Psoas muscle (tissue), 7 donors: ENCODE measurements at regions not wholly inside any gene's neighbourhood (a gene's known extent, or its start where the extent isn't known, plus 50 kb on each side); places are given as distances from the start of the nearest gene placed in this dataset.
A peak's percentile ranks its signal among the peaks of the same experiment; 100 is the strongest.
"Not testable (repeated sequence)": the region's sequence is repeated elsewhere in the genome, so short reads cannot be mapped to it uniquely, and the experiment has no call there.

Experiments used
- ATAC-seq, 4 donors: fragments of 200-7000 bp; cut with Tn5 transposase; one replicate each; pipeline ENCODE4 v1.9.1; 2020; ENCODE audit warnings: moderate library complexity in 3 of 4, mild to moderate bottlenecking in 2 of 4
- DNase-seq, 2 donors: peaks; one replicate each; pipeline ENCODE4 v3.0.0-alpha.2; 2020
- H3K27ac ChIP-seq: fragments of 200-600 bp; one replicate; pipeline ENCODE4 v1.8.0; 2022
- H3K27me3 ChIP-seq, 3 donors: fragments of 200-600 bp in 1 of 3; one replicate each; pipeline versions ENCODE4 v1.6.1 to v1.8.0; 2013 to 2022; ENCODE audit warnings: low read length in 2 of 3, mild to moderate bottlenecking in 2 of 3, moderate library complexity in 1 of 3; ENCODE audit not compliant: insufficient read depth in 3 of 3
- H3K36me3 ChIP-seq, 2 donors: fragments of 200-600 bp in 1 of 2; one replicate each; pipeline versions ENCODE4 v1.6.1 to v1.8.0; 2013 to 2022; ENCODE audit warnings: low read depth in 1 of 2, mild to moderate bottlenecking in 1 of 2, moderate library complexity in 1 of 2; ENCODE audit not compliant: insufficient read depth in 1 of 2
- H3K4me1 ChIP-seq: fragments of 200-600 bp; one replicate; pipeline ENCODE4 v1.8.0; 2022
- H3K4me3 ChIP-seq: fragments of 200-600 bp; one replicate; pipeline ENCODE4 v1.8.0; 2022; ENCODE audit warnings: mild to moderate bottlenecking
- H3K9me3 ChIP-seq: fragments of 200-600 bp; one replicate; pipeline ENCODE4 v1.8.0; 2022
- WGBS, 3 donors: extraction: QIAGEN DNeasy Blood & Tissue Kit; methylation state at CpG; one replicate each; pipeline versions ENCODE4 v1.1.6 to v1.1.7; 2013; 5-methylcytosine and 5-hydroxymethylcytosine counted together
- intact Hi-C, 2 donors: fragments of 100-400 bp; cut with DNase I; formaldehyde crosslinking; loops; one replicate each; pipeline versions ENCODE4 v1.11.0 to v1.14.2; 2022
- TF ChIP-seq, protein P1 (sequence below): fragments of 200-600 bp; IDR thresholded peaks from one replicate; pipeline ENCODE4 v1.8.0; 2022; ENCODE audit warnings: antibody characterized with exemption
- donor health status: healthy with polysubstance abuse.
- donor health status: DM: no; HTN: no; CAD: no; lungs with moderate emphysema.
- donor health status: Bipolar disorder and iron deficiency.
- donor health status: healthy.
- donor health status: DM: yes; HTN: yes; CAD: no.
- donor health status: DM: no; HTN: no; CAD: no.
- donor health status: DM: yes; HTN: yes; CAD: no.

DNA sequence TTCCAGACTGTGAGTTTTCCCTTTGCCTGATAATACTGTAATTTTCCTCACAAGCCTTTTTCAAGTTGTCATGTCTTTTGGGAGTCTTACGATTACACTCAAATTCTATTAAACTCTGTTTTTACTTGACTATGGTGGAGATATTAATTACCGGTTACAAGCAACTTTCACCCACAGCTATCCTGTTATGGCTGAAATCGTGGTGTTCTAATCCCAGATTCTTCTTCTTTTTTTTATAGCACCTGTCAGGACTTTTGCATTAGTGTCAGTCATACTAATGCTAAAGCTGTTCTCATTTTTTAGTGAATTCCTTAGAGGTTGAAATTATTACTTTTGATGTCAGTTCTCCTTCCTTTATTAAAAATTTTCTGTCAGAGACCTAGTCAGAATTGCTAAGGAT lies 187.8 kb upstream of the CSNK1A1L start:
- intact Hi-C loops = no loop called here
- Histone ChIP-seq H3K36me3 (no peaks in the 10 kb centered on the region), H3K27ac (no peak overlapping the region), H3K27me3 (peaks cover 0 to 2% (median 0%) of the 10 kb centered on the region in 3 donors), H3K4me3 (no peak overlapping the region), H3K4me1 (no peaks in the 10 kb centered on the region), H3K9me3 (no peaks in the 10 kb centered on the region)
- TF ChIP-seq, protein P1, sequence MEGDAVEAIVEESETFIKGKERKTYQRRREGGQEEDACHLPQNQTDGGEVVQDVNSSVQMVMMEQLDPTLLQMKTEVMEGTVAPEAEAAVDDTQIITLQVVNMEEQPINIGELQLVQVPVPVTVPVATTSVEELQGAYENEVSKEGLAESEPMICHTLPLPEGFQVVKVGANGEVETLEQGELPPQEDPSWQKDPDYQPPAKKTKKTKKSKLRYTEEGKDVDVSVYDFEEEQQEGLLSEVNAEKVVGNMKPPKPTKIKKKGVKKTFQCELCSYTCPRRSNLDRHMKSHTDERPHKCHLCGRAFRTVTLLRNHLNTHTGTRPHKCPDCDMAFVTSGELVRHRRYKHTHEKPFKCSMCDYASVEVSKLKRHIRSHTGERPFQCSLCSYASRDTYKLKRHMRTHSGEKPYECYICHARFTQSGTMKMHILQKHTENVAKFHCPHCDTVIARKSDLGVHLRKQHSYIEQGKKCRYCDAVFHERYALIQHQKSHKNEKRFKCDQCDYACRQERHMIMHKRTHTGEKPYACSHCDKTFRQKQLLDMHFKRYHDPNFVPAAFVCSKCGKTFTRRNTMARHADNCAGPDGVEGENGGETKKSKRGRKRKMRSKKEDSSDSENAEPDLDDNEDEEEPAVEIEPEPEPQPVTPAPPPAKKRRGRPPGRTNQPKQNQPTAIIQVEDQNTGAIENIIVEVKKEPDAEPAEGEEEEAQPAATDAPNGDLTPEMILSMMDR = no peak
- DNase-seq (no peak), ATAC-seq (no peak)
- WGBS, 3 donors = 70 to 85% (median 77%) methylated on average over 3 of the region's 3 CpGs

DNA sequence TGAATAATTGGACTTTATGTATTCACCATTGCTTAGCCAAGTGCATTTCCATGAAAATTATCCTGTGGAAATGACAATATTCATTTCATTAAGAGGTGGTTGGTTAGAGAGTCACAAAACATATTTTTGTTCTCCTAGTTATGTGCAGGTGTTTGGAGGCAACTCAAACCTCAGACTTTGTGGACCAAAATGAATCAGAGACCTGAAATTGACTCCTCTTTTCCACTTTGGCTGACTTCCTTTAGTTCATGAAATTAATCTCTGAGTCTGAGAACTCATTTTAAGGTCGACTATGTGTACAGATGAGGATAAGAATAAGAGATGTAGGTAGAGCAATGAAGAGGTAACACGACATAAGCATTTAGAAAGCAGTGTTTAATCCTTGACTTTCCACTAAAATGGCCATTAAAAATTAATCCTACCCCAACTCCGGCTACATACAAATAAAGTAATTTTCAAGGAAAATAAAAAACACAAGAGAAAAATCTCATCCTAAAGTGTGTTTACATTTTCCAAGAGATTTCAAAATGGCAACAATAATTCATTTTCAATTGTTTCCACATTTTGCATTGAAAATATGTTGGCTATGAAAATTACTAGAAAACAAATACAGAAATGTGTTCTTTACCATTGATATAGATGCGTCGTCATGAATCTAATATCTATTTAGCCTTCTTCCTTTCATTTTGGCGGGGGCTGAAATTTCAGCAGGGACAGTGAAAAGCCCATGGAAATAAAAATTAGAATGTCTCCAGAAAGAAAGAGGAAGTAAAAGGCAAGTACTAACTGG lies 185.4 kb upstream of the CSNK1A1L start:
- no peaks in the 10 kb centered on the region for H3K9me3 ChIP-seq
- no peaks in the 10 kb centered on the region for H3K36me3 ChIP-seq
- WGBS, 3 donors = 86 to 89% (median 89%) methylated on average over 6 of the region's 6 CpGs
- no peaks in the 10 kb centered on the region for H3K4me1 ChIP-seq
- ATAC-seq (no peak), DNase-seq (no peak)
- TF ChIP-seq, protein P1 = no peak
- no peaks in the 10 kb centered on the region for H3K27me3 ChIP-seq
- H3K27ac ChIP-seq = no peak overlapping the region
- H3K4me3 ChIP-seq = no peak overlapping the region
- intact Hi-C loops = no loop called here

DNA sequence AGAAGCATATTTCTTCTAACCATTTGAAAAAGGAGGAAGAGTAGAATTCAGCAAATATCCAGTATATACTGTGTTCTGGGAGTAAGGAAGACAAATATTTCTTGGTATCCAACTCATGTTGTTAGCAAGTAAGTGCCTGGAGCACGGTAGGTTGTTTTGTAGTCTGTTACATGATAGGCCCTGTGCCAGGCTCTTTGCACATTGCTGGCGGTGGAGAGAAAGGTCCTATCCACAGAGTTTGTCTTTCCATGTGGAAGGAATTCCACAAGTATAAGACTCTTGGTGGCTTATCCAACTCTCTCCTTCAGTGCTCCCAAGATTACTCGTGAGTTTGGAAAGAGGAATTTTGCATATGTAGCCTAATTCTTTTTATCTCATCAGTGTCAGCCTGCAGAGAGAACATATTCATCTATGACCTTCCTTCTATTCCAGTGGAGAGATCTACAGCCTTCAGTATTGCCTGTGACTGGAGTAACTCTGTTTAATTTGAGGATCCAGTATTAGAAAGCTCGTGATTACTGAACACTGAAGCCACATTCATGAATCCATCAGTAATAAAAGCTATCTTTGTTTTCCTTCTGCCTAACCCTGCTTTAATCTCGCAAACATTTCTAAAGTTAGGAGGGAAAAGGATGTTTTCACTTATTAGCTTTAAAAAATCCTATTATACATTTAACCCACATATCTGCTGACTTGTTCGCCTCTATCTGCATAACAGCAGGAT lies 183.9 kb upstream of the CSNK1A1L start:
- H3K4me3 ChIP-seq = no peak overlapping the region
- TF ChIP-seq, protein P1 = no peak
- H3K27ac ChIP-seq = no peak overlapping the region
- intact Hi-C loops = no loop called here
- WGBS, 3 donors = 77 to 83% (median 78%) methylated on average over 6 of the region's 6 CpGs
- H3K27me3 ChIP-seq = no peaks in the 10 kb centered on the region
- H3K4me1 ChIP-seq = no peaks in the 10 kb centered on the region
- H3K36me3 ChIP-seq = no peaks in the 10 kb centered on the region
- no peak for ATAC-seq
- DNase-seq = no peak
- no peaks in the 10 kb centered on the region for H3K9me3 ChIP-seq

DNA sequence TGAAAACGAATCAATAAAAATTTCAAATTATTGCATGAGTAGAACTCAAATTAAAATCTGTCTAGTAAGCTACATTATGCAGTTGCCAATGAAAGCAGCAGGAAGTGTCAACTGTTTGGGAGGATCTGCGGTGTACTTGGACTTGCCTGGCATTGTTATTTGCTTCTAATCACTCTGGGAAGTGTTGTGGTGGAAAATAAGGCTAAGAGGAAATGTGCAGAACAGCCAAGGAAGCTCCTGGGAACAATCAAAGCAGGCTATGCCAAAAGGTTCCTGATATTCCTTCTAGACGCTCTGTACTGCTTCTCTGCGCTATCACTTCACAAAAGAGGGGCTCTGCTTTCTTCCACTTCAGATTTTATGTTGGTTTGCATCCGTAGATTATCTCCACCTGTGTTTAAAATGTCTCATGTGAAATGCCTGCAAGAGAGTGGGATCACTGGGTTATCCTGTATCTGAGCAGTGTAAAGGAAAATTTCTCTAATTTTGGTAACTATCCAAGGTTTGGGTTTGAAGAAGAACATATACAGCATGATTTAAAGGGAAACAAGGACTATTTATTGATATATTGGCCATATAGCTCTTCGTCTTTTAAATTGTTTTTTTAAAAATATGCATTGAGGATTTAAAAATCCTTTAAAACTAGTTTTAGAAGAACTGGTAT lies 182.7 kb upstream of the CSNK1A1L start:
- Histone ChIP-seq H3K9me3 (no peaks in the 10 kb centered on the region), H3K27me3 (no peaks in the 10 kb centered on the region), H3K4me1 (no peaks in the 10 kb centered on the region), H3K27ac (no peak overlapping the region), H3K4me3 (no peak overlapping the region), H3K36me3 (no peaks in the 10 kb centered on the region)
- TF ChIP-seq, protein P1 = no peak
- 58 to 69% (median 58%) methylated on average over 6 of the region's 6 CpGs for WGBS, 3 donors
- DNase-seq = no peak
- intact Hi-C loops = no loop called here
- peak in 2 of 4 donors; percentile 12 to 37 for ATAC-seq

DNA sequence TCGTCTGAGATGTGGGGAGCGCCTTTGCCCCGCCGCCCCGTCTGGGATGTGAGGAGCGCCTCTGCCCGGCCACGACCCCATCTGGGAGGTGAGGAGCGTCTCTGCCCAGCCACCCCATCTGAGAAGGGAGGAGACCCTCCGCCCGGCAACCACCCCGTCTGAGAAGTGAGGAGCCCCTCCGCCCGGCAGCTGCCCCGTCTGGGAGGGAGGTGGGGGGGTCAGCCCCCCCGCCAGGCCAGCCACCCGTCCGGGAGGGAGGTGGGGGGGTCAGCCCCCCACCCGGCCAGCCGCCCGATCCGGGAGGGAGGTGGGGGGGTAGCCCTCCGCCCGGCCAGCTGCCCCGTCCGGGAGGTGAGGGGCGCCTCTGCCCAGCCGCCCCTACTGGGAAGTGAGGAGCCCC lies 174.8 kb upstream of the CSNK1A1L start:
- H3K36me3 ChIP-seq, H3K4me3 ChIP-seq, H3K4me1 ChIP-seq, H3K27ac ChIP-seq, DNase-seq, ATAC-seq, H3K9me3 ChIP-seq, H3K27me3 ChIP-seq, intact Hi-C loops: not testable (repeated sequence)
- 92 to 100% methylated on average over 2 to 26 of the region's 28 CpGs; no CpG with 5 or more reads in 1 of the 3 donors for WGBS, 3 donors
